HT1080 (cell line): ENCODE measurements at regions not wholly inside any gene's neighbourhood (a gene's known extent, or its start where the extent isn't known, plus 50 kb on each side); places are given as distances from the start of the nearest gene placed in this dataset.

Experiments
- DNase-seq: peaks from one replicate; pipeline ENCODE4 v3.0.0-alpha.2; 2015; ENCODE audit warnings: low read depth

DNA sequence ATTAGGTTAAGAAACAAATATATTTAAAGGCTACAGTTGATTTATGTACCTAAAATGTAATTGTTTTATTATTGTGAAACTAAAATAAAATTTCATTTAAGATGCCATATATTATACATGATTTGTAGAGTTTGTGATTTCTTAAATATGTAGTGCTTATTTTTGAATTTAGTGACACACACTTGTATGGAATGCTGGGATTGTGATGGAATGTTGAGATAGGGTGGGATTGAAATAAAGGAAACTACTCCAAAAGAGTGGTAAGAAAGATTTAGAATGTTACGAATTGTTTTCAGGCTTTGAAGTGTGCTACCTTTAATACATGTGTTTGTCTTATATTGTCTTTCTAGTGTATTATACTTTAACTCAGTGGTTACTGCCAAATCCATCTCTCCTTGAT is 330.3 kb upstream of the PITX2 start:
- no peak for DNase-seq

- no peak for DNase-seq
Measured at GRCh38 chr4:110953898-110954297, 331.0 kb upstream of the PITX2 start.

GRCh38 chr4:110955748-110956147 is 332.9 kb upstream of the PITX2 start:
- no peak for DNase-seq

DNA sequence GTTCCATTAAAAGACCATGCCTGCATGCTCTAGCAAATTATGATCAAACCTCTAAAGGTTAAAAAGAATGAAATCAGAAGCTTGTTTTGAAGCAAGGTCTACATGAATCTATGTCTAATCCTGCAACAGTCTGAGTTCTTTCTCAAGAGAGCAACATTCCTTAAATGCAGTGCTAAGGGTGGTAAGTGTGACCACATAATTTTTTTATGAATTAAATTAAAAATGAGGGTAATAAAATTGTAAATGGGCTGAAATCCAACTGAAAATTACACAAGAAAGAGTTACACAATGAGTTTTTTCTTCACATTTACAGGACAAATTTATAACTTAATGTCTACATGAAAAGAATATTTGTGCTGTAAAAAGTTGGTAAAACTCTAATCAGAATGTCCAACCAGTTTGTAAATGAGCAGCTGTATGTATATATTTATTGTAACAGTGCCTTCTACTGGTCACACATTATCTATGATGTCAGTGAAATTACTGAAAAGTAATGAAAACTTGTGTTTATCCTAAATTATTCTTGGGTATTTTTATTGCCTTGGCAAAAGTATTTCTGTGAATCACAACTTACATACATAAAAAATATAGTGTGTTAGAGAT is 336.3 kb upstream of the PITX2 start:
- peak; percentile 7 for DNase-seq

GRCh38 chr4:110961066-110961465 is 338.2 kb upstream of the PITX2 start:
- DNase-seq: no peak

DNA sequence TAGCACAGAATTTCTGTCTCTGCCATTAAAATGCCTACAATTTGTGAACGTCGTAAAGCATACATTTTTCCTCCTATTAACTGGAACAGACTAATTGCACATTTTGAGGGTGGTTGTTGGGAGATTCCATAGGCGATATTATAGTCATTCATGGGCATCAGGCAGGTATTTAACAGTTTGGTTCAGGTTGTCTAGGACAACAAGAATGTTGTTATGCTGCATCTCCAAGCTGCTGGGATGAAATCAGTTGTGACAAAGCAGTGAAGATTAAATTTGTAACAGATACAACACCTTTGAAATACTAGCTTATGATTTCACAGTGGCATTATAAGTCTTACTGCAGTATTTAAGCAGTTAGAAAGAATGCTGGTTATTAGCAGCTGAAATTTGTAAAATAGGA is 339.7 kb upstream of the PITX2 start:
- DNase-seq: no peak

- DNase-seq: no peak
Measured at GRCh38 chr4:110963662-110964280, 340.9 kb upstream of the PITX2 start.

GRCh38 chr4:110967936-110968335 is 345.1 kb upstream of the PITX2 start:
- DNase-seq: no peak

GRCh38 chr4:110970642-110971041 is 347.8 kb upstream of the PITX2 start:
- DNase-seq: peak; percentile 62

- DNase-seq: no peak
Measured at GRCh38 chr4:110975338-110975737, 352.5 kb upstream of the PITX2 start.

DNA sequence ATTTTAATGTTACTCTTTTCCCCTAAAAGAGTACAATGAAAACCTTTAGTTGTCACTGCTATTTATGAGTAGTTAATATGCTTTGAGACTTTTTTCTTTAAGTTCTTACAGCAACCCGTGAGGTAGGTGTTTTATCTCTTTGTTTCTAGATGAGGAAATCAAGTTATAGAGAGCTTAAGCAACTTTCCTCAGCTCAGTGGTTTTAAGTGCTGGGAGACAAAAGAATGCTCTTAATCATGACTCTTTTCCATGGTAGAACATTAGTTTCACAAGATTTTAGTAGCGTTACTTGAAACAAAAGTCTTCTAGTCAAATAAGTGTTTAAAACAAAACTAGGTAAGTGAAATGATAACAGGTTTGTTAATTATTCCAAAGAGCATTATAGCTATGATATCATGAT is 354.7 kb upstream of the PITX2 start:
- no peak for DNase-seq

GRCh38 chr4:110978761-110979160 is 355.9 kb upstream of the PITX2 start:
- DNase-seq: no peak

- DNase-seq: peak; percentile 1
Measured at GRCh38 chr4:110982486-110982885, 359.6 kb upstream of the PITX2 start.

DNA sequence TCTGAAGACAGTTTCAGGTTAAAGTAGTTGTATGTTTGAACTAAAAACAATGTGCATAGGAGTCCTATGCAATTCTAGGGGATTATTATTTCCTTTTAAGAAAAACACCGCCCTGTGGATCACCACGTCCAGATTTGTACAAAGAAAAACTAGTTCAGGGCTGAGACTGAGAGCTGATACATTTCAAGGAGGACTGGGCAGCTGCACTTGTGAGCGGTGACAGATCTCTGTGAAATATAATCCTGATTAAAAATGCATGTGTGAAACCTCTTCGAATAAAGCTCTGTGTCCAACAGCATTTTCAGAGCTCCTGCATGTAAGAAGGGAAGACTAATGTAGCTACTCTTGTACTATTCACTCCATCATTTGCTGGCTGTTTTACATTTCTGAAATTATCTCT is 365.8 kb upstream of the PITX2 start:
- no peak for DNase-seq

GRCh38 chr4:110989125-110989524 is 366.2 kb upstream of the PITX2 start:
- DNase-seq: no peak

DNA sequence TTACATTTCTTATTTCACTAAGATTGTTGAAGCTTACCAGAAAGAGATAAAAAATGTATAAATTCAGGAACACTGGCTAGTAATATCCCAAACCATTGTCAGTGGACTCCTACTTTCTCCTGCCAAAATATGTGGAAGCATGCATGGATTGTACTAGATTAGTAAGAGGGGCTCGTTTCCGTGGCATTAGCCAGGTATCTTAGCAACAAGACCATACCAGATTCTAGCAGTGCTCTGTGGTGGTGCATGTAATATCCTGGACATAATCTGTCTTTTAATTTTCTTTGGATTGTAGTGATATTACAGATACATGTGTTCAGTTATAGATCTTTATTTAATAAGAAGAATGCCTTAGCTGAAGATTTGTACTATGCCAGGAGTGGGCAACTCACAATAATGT is 371.9 kb upstream of the PITX2 start:
- no peak for DNase-seq

GRCh38 chr4:110998320-110998719 is 375.4 kb upstream of the PITX2 start:
- DNase-seq: no peak

DNA sequence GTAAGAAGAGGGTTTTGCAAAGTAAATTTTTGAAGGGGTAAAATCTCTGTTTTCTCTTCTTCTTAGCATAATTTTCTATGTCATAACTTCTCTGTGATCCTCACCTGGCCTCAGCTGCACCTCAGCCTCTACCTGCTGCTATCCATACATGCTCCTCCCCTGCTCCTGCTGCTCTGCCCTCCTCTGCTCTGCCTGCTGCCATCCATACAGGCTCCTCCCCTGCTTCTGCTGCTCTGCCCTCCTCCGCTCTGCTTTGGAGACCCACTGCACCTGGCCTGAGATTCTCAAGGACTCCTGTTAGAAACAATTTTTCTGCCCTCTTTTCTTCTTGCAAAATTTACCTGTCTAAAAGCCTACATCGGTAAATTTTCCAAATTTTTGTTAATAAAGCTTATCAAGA is 388.6 kb upstream of the PITX2 start:
- DNase-seq: no peak

DNA sequence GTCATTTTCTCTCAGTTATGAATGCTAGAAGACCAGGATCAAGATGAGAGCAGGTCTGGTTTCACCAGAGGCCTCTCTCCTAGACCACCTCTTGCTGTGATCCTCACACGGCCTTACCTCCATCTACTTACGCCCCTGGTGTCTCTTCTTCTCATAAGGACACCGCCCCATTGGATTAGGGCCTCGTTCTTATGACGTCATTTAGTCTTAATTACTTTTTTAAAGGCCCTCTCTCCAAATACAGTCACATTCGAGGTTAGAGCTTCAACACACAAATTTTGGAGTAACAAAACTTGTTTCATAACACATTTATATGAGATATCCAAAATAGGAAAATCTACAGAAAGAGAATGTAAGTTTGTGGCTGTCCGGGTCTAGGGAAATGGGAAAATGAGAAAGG is 391.0 kb upstream of the PITX2 start:
- DNase-seq: no peak

GRCh38 chr4:111014537-111014936 is 391.7 kb upstream of the PITX2 start:
- DNase-seq: no peak

DNA sequence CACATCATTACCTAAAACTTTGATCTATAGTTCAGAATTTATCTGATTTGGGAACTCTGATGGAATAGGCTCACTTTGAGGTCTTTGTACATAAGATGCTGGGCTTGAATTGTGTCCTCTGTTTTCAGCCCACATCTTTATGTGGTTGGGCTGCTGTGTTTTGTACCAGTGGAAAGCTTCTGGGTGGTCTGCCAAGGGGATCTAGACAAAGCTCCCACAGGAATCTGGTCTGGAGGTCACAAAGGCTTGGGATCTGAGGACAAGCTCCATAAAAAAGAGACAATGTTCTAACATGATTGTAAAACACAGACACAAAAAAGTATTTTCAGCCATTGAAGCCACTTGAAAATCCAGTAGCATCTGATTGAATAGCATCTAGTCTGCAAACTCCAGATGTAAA is 393.5 kb upstream of the PITX2 start:
- DNase-seq: no peak

DNA sequence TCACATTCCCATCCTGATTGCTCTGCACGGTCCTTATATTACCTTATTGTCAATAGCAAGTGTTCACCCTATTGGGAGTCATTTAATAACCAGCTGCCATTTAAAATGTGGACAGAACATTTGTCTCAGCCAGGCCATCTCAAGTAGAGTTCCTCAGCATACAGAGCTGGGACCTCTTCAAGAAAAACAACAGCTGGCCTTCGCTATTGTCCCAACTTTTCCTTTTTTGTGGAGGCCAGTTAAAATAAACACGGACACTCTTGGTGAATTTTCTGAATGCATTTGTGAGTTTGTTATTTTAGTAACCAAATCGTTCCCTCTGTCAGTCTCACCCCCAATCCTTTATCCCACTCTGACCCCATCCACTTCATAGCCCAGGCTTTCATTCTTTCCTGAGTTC is 395.3 kb upstream of the PITX2 start:
- no peak for DNase-seq

DNA sequence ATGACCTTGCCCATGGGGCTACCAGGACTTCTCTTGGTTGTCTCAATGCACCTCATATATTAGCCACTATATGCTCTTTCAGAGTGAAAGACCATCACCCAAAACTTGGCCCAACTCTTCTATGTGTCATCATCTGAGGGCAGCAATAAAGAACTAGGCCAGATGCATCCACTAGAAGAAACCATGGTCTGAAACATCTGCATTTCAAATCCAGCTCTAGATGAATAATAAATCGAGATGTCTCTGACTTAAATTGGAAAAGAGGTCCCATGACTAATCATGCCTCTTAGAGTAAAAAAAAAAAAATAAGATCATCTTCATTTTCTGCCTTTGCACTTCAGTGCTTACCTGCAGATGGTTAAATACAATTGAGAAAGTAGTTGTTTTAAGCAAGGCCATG is 397.6 kb upstream of the PITX2 start:
- no peak for DNase-seq

GRCh38 chr4:111020961-111021360 is 398.1 kb upstream of the PITX2 start:
- no peak for DNase-seq
